GM12892 (cell line): ENCODE measurements at regions not wholly inside any gene's neighbourhood (a gene's known extent, or its start where the extent isn't known, plus 50 kb on each side); places are given as distances from the start of the nearest gene placed in this dataset.

Source experiments
- DNase-seq: peaks from one replicate; pipeline ENCODE4 v3.0.0; 2011; ENCODE audit not compliant: insufficient read length
- FAIRE-seq: peaks from 2 replicates; lab custom pipeline; 2011; peaks lifted over from hg19 to GRCh38; lab: Jason Lieb, UNC
- POLR2A ChIP-seq: IDR thresholded peaks from 2 replicates; pipeline ENCODE4 v1.6.1; 2011; ENCODE audit warnings: low read depth, low read length, control low read depth
- POLR2AphosphoS5 ChIP-seq: IDR thresholded peaks from 2 replicates; pipeline ENCODE4 v1.6.1; 2011; ENCODE audit warnings: low read depth, low read length, control low read depth
- TAF1 ChIP-seq: IDR thresholded peaks from 2 replicates; pipeline ENCODE4 v1.6.1; 2011; ENCODE audit warnings: low read depth, mild to moderate bottlenecking, control low read depth, low read length, borderline replicate concordance

DNA sequence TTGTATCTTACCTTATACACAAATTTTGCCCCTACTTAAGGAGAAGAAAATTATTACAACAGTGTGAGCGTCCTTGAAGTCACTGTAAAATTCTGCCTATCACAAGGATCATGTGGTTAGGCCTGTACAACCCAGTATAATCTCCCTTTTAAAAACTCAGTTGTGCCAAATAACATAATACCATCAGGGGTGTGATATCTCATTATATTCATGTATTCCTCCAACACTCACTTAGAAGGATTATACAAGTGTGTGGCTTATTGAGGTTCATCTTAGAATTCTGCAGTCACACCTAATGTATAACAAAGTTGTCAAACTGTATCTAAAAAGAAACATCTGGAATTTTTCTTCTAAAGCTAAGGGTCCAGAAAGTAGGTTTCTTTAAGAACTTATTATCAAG lies 998.8 kb upstream of the LRRTM1 start:
- DNase-seq = no peak
- TF ChIP-seq POLR2AphosphoS5 = no peak
- TF ChIP-seq POLR2A = no peak
- TF ChIP-seq TAF1 = no peak
- no peak for FAIRE-seq

DNA sequence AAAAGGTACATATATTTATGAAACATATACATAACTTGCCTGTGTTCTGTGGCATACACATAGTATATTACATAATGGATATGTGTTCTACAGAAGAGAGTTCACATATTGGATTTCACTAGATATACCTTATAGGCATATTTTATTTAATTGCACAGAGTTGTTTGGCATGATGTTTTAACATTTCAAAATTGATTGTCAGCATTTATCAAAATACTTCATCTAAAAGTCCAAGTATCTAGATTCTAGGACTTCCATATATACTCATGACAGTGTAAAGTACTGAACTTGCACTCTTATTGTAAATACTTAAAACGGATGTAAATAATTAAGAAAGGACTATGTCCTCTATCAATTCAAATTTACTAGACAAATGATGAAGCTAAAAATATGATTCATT lies 995.3 kb upstream of the LRRTM1 start:
- no peak for FAIRE-seq
- no peak for DNase-seq
- TF ChIP-seq POLR2A (no peak), TAF1 (no peak), POLR2AphosphoS5 (no peak)

DNA sequence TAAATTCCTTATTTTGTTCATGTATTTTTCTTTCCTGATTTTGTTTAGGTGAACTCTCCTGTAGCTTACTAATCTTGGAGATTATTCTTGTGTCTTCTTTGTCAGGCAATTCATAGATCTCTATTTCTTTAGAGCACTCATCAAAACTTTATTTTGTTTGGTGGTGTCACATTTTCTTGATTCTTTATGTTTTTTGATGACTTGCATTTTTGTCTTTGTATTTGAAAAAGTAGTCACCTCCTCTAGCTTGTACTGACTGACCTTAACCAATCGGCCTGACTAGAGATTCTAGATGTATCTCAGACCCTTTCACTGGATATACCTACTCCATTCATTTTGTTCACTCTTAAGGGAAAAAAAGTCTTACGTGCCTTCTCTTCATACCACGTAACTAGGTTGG lies 986.3 kb upstream of the LRRTM1 start:
- no peak for FAIRE-seq
- TF ChIP-seq POLR2AphosphoS5 = no peak
- TF ChIP-seq TAF1 = no peak
- no peak for TF ChIP-seq POLR2A

DNA sequence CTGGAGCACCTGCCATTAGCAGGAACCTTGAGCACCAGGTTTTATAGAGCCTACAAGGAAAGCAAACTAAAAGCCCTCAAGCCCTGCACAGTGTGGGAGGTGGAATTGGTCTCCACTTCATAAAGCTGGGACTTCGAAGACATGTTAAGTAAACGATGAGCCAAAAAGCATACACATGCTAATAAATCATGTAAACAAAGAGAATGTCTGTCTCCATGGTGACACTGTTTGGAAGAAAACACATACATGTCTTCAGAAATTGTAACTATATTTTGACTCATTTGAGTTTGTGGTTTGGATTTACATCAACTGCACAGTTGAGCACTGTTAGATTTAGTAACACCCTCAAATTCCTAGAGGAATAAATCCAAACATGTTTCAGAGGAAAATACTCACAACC lies 978.5 kb upstream of the LRRTM1 start:
- DNase-seq (no peak), FAIRE-seq (no peak)

More for the DNA sequence above, 986.3 kb upstream of the LRRTM1 start:
- DNase-seq = no peak

DNA sequence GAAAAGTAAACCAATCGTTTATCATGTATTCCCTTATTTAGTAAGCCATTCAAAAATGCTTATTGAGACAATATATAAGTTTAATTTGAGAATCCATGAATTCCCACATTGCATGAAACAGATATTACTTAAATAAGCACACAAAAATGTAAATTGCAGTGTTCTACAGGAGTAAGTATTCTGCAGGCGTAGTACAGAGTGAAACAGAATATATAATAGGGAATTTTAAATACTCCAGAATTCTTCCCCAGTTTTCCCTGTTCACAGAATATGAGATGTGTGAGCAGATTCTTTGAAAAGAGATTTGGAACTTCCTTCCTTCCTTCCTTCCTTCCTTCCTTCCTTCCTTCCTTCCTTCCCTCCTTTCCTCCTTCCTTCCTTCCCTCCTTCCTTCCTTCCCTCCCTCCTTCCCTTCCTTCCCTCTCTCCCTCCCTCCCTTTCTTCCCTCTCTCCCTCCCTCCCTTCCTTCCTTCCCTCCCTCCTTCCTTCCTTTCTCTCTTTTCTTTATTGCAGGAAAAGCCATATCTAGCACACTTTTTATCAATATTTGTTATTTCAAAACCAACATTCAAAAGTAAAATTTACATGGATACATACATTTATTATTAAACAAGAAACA lies 977.7 kb upstream of the LRRTM1 start:
- DNase-seq (no peak), FAIRE-seq (no peak)
- no peak for TF ChIP-seq POLR2A
- TF ChIP-seq TAF1 = no peak
- TF ChIP-seq POLR2AphosphoS5 = no peak

More for the DNA sequence above, 978.5 kb upstream of the LRRTM1 start:
- no peak for TF ChIP-seq TAF1
- no peak for TF ChIP-seq POLR2AphosphoS5
- TF ChIP-seq POLR2A = no peak

DNA sequence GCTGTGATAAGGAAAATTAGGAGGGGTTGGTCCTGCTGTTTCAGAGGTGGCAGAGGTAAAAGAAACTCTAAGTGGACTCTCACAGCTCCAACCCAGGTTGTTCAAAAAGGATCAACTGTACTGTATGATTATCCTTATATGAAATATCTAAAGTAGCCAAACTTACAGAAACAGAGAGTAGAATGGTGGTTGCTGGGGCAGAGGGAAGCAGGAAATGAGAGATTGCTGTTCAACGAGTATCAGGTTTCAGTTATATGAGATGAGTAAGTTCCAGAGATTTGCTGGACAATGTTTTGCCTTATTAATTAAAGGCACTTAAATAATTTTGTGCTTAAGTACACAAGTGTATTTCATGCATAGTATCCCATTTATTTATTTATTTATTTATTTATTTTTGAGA lies 972.0 kb upstream of the LRRTM1 start:
- no peak for FAIRE-seq
- no peak for DNase-seq
- TF ChIP-seq POLR2A (no peak), POLR2AphosphoS5 (no peak), TAF1 (no peak)

DNA sequence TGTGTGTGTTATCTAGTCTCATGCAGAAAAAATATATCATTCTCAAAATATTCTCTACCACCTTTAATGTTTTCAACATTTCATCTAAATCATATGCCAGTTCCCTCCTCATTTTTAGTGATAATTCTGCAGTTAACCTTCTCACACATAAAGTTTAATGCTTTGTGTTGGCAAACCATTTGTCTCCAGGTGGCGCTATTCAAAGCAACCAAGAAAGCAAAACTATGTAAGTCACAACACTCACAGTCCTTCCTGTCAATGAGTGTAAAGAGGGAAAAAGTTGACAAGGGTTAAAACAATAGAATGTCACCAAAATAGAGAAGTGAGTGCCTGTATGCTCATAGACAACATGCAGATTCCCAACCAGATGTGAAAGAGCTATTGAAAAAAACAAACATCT lies 961.6 kb upstream of the LRRTM1 start:
- TF ChIP-seq POLR2A (no peak), POLR2AphosphoS5 (no peak), TAF1 (no peak)
- no peak for DNase-seq
- FAIRE-seq = no peak

DNA sequence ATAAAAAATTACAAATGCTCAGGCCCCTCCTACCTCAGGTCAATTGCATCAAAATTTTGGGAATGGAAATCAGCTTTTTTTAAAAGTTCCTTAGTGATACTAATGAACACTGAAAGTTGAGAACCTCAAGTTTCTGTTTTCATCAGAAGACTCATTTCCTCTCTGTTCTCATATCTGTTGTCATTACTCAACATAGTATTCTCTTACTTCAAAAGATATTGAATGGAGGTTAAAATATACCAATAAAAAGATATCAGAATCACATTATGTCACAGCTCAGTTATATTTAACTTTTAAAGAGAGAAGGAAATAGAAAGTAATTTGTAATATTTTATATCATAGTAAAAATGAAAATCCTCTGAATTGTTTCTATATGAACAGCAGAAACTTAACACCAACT lies 959.4 kb upstream of the LRRTM1 start:
- FAIRE-seq = no peak

DNA sequence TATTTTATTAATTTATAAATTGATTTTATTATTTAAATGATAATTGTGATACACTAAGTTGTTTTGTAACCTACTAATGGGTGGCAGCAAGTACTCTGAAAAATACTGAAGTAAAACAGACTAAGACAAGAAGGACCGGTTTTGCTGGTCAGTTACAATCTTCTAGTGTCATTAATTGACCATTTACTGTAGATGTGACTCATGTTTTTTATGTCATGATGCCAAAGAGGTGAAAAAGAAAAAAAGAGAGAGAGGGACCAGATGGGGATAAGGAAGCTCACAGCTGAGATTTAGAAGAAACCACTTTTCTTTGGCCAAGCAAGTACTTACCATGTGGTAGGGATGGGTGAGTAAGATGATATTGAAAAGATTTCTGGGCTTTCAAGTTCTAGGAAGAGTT lies 955.8 kb upstream of the LRRTM1 start:
- DNase-seq (no peak), FAIRE-seq (no peak)
- TF ChIP-seq TAF1 (no peak), POLR2AphosphoS5 (no peak), POLR2A (no peak)

More for the DNA sequence above, 959.4 kb upstream of the LRRTM1 start:
- no peak for TF ChIP-seq TAF1
- no peak for TF ChIP-seq POLR2A
- TF ChIP-seq POLR2AphosphoS5 = no peak
- no peak for DNase-seq

DNA sequence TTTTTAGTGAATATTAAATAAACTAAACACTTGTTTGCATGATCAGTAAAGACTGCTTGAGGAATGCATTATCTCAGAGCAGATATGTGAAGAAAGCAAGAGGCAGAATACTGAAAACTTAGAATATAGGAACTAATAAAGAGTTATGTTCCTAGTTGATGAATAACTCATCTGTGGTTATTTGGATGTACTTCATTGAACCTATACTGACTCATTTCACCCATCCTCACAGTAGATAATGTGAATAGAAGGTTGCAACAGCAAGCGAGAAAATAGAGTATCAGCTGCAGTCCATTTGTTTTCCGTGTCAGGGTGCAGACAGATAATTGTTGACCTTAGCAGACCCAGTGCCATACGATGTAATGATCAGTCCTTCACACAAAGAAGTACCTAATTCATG lies 945.7 kb upstream of the LRRTM1 start:
- no peak for TF ChIP-seq TAF1
- no peak for TF ChIP-seq POLR2AphosphoS5
- no peak for TF ChIP-seq POLR2A
- DNase-seq (no peak), FAIRE-seq (no peak)

DNA sequence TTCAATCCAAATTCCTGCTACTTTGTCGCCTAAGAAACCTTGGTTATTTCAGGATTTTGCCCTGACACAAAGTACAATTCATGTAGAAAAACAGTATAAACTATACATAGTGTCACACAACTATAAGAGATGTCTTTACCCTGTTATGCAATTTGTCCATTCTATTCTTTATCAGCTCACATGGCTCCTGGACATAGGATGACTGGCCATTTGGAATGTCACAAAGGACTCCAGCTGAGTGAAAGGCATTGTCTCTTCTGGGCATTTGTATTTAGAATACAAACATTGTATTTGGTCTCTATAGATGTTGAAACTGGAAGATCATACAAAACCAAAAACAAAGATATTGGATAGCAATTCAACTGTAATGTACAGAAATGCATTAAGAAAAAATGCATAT lies 944.6 kb upstream of the LRRTM1 start:
- FAIRE-seq (no peak), DNase-seq (no peak)
- TF ChIP-seq POLR2AphosphoS5 (no peak), POLR2A (no peak), TAF1 (no peak)

DNA sequence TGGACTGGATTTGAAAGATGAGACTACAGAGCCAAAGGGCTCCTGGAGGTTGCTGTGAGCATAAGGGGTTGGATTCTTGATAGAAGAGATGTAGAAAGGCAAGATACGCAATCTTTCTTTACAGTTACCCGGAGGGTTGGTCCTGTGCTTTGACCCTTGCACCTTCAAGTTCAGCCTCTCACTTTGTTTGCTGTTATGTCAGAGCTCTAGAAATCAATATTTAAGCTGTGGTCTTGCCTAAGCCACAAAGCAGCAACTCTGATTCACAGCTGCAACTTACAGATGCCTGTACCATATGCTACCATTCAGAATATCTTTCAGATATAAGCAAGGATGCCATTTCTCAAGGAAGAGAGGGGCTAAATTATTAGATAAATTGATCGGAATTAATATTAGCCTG lies 943.1 kb upstream of the LRRTM1 start:
- TF ChIP-seq POLR2A (no peak), POLR2AphosphoS5 (no peak), TAF1 (no peak)
- no peak for DNase-seq
- no peak for FAIRE-seq
